ENCODE measurements at regions not wholly inside any gene's neighbourhood (a gene's known extent, or its start where the extent isn't known, plus 50 kb on each side); places are given as distances from the start of the nearest gene placed in this dataset.
"Not testable (repeated sequence)": the region's sequence is repeated elsewhere in the genome, so short reads cannot be mapped to it uniquely, and the experiment has no call there.

- DNase-seq, result no peak
Observed at GRCh38 chr12:128088926-128089325, 178.0 kb upstream of the TMEM132C start.

- no peak for DNase-seq
Observed at GRCh38 chr12:128089961-128090360, 177.0 kb upstream of the TMEM132C start.

GRCh38 chr12:128091101-128091720, 175.8 kb upstream of the TMEM132C start:
- DNase-seq, result no peak

- no peak for DNase-seq
Observed at GRCh38 chr12:128091951-128092382, 175.0 kb upstream of the TMEM132C start.

GRCh38 chr12:128098730-128099129, 168.2 kb upstream of the TMEM132C start:
- peak in 1 of 4 experiments; percentile 1 for DNase-seq

GRCh38 chr12:128103152-128103551, 163.8 kb upstream of the TMEM132C start:
- no peak for DNase-seq

- no peak for DNase-seq
Observed at GRCh38 chr12:128109236-128109635, 157.7 kb upstream of the TMEM132C start.

- DNase-seq, result no peak
Observed at GRCh38 chr12:128109636-128110035, 157.3 kb upstream of the TMEM132C start.

GRCh38 chr12:128111333-128111732, 155.6 kb upstream of the TMEM132C start:
- DNase-seq, result no peak

- no peak for DNase-seq
Observed at GRCh38 chr12:128111951-128112350, 155.0 kb upstream of the TMEM132C start.

- DNase-seq, result not testable (repeated sequence)
Observed at GRCh38 chr12:128113250-128113649, 153.7 kb upstream of the TMEM132C start.

- DNase-seq, result no peak
Observed at GRCh38 chr12:128114485-128114884, 152.5 kb upstream of the TMEM132C start.

GRCh38 chr12:128116537-128116936, 150.4 kb upstream of the TMEM132C start:
- no peak for DNase-seq

- DNase-seq, result no peak
Observed at GRCh38 chr12:128120035-128120434, 146.9 kb upstream of the TMEM132C start.

- DNase-seq, result no peak
Observed at GRCh38 chr12:128121424-128121823, 145.5 kb upstream of the TMEM132C start.

- DNase-seq, result no peak
Observed at GRCh38 chr12:128123096-128123495, 143.9 kb upstream of the TMEM132C start.

GRCh38 chr12:128131955-128132354, 135.0 kb upstream of the TMEM132C start:
- no peak for DNase-seq

- DNase-seq, result no peak
Observed at GRCh38 chr12:128133321-128134073, 133.5 kb upstream of the TMEM132C start.

GRCh38 chr12:128137140-128137539, 129.8 kb upstream of the TMEM132C start:
- DNase-seq, result no peak

- DNase-seq, result no peak
Observed at GRCh38 chr12:128138125-128138524, 128.8 kb upstream of the TMEM132C start.

GRCh38 chr12:128140551-128140950, 126.4 kb upstream of the TMEM132C start:
- DNase-seq, result no peak

GRCh38 chr12:128150961-128151360, 116.0 kb upstream of the TMEM132C start:
- no peak for DNase-seq

GRCh38 chr12:128155571-128155970, 111.4 kb upstream of the TMEM132C start:
- no peak for DNase-seq

- no peak for DNase-seq
Observed at GRCh38 chr12:128163086-128163485, 103.9 kb upstream of the TMEM132C start.
